Esophagus muscularis mucosa (tissue), 4 donors: ENCODE measurements at regions not wholly inside any gene's neighbourhood (a gene's known extent, or its start where the extent isn't known, plus 50 kb on each side); places are given as distances from the start of the nearest gene placed in this dataset.

Source experiments
- DNase-seq: peaks from one replicate; pipeline ENCODE4 v3.0.0-alpha.2; 2017; ENCODE audit errors: extremely low spot score
- H3K27ac ChIP-seq, 4 donors: fragments of 200-600 bp; sonication (generic); replicated peaks in 1 of 4; 1 replicate in 3 of 4; 2 replicates in 1 of 4; pipeline ENCODE4 v1.5.1; 2016 to 2019; ENCODE audit warnings: mild to moderate bottlenecking in 1 of 4
- H3K27me3 ChIP-seq, 4 donors: fragments of 200-600 bp; sonication (generic); one replicate each; pipeline versions ENCODE4 v1.5.1 to v1.6.0; 2016 to 2019
- H3K36me3 ChIP-seq, 4 donors: fragments of 200-600 bp; sonication (generic); one replicate each; pipeline ENCODE4 v1.5.1; 2016 to 2019
- H3K4me1 ChIP-seq, 4 donors: fragments of 200-600 bp; sonication (generic); one replicate each; pipeline ENCODE4 v1.5.1; 2016 to 2019
- H3K4me3 ChIP-seq, 4 donors: fragments of 200-600 bp; sonication (generic); 1 replicate in 2 of 4; 2 replicates in 2 of 4; pipeline ENCODE4 v1.5.1; 2016 to 2019; ENCODE audit warnings: mild to moderate bottlenecking in 4 of 4, moderate library complexity in 1 of 4
- H3K9me3 ChIP-seq, 4 donors: fragments of 200-600 bp; sonication (generic); 1 replicate in 3 of 4; 2 replicates in 1 of 4; pipeline ENCODE4 v1.5.1; 2016 to 2019
- EP300 ChIP-seq: sonication (generic); formaldehyde crosslinking; IDR thresholded peaks from one replicate; pipeline ENCODE4 v1.6.1; 2017; ENCODE audit warnings: antibody characterized with exemption
- POLR2A ChIP-seq: fragments of 450-650 bp; IDR thresholded peaks from one replicate; pipeline ENCODE4 v1.6.1; 2017; ENCODE audit warnings: antibody characterized with exemption, moderate library complexity, mild to moderate bottlenecking, low read depth
- POLR2AphosphoS5 ChIP-seq, 2 donors: sonication (generic); formaldehyde crosslinking; IDR thresholded peaks; one replicate each; pipeline ENCODE4 v1.6.1; 2017; ENCODE audit warnings: antibody characterized with exemption in 2 of 2
- WGBS: methylation state at CpG from one replicate; pipeline ENCODE4 v1.1.5; 2018; 5-methylcytosine and 5-hydroxymethylcytosine counted together
- intact Hi-C: fragments of 100-400 bp; cut with DNase I; formaldehyde crosslinking; loops from one replicate; pipeline ENCODE4 v1.15.1; 2023
- TF ChIP-seq, protein P1 (sequence below), 3 experiments: fragments of 200-600 bp in 2 of 3; fragments of 450-650 bp in 1 of 3; sonication (generic) in 2 of 3; IDR thresholded peaks; one replicate each; pipeline ENCODE4 v1.5.1; 2017 to 2019; ENCODE audit warnings: antibody characterized with exemption in 3 of 3, mild to moderate bottlenecking in 2 of 3, moderate library complexity in 1 of 3

GRCh38 chr6:140048202-140048790 is 673.8 kb upstream of the CITED2 start:
- Histone ChIP-seq H3K4me1 (peaks cover 0 to 10% (median 8%) of the 10 kb centered on the region in 4 donors), H3K27me3 (no peaks in the 10 kb centered on the region), H3K36me3 (no peaks in the 10 kb centered on the region), H3K9me3 (no peaks in the 10 kb centered on the region), H3K4me3 (no peak overlapping the region), H3K27ac (no peak overlapping the region)
- no peak for DNase-seq
- intact Hi-C loops = no loop called here
- TF ChIP-seq, protein P1, sequence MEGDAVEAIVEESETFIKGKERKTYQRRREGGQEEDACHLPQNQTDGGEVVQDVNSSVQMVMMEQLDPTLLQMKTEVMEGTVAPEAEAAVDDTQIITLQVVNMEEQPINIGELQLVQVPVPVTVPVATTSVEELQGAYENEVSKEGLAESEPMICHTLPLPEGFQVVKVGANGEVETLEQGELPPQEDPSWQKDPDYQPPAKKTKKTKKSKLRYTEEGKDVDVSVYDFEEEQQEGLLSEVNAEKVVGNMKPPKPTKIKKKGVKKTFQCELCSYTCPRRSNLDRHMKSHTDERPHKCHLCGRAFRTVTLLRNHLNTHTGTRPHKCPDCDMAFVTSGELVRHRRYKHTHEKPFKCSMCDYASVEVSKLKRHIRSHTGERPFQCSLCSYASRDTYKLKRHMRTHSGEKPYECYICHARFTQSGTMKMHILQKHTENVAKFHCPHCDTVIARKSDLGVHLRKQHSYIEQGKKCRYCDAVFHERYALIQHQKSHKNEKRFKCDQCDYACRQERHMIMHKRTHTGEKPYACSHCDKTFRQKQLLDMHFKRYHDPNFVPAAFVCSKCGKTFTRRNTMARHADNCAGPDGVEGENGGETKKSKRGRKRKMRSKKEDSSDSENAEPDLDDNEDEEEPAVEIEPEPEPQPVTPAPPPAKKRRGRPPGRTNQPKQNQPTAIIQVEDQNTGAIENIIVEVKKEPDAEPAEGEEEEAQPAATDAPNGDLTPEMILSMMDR (IDR thresholded peaks at IDR 0.05) = no peak
- TF ChIP-seq POLR2A = no peak
- TF ChIP-seq POLR2AphosphoS5 (IDR thresholded peaks at IDR 0.05) = no peak
- TF ChIP-seq EP300 = no peak
- WGBS = 16% methylated on average over 2 of the region's 2 CpGs

- no peak overlapping the region for H3K27ac ChIP-seq
- no peaks in the 10 kb centered on the region for H3K36me3 ChIP-seq
- 65% methylated on average over 1 of the region's 1 CpG for WGBS
- no peak for DNase-seq
- no peak overlapping the region for H3K4me3 ChIP-seq
- H3K9me3 ChIP-seq = no peaks in the 10 kb centered on the region
- peaks cover 0 to 10% (median 8%) of the 10 kb centered on the region in 4 donors for H3K4me1 ChIP-seq
- no peak for TF ChIP-seq EP300
- TF ChIP-seq POLR2AphosphoS5 (IDR thresholded peaks at IDR 0.05) = no peak
- TF ChIP-seq, protein P1 (IDR thresholded peaks at IDR 0.05) = no peak
- TF ChIP-seq POLR2A = no peak
- no peaks in the 10 kb centered on the region for H3K27me3 ChIP-seq
- intact Hi-C loops = no loop called here
Measured at GRCh38 chr6:140047321-140047720, 672.9 kb upstream of the CITED2 start.

DNA sequence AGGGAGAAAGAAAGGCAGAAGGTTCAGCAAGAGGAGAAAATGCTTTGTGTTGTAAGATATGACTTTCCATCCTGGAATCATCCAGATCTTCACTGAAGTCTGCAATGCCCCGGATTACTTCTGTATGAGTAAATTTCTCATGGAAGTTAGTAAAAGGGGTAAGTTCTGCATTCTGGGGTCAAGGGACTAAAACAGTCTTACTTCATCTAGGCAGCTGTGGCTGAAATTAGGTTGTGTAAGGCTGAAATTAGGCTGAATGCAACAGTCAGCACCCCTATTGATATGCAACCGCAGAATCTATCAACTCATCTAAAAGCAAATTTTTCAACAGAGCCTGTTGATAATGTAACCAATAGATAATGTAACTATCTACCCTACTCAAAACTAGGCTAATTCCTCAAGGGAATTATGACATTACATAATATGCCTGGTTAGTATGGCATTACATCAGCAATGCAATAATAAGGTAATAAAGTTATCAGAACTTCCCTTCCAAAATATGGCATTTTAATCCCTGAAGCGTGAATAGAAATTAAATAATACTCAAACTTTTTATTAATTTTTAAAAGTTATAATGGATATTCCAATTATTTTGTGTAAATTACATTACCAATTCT is 671.7 kb upstream of the CITED2 start:
- intact Hi-C loops = no loop called here
- no peak for DNase-seq
- TF ChIP-seq EP300 (no peak), POLR2AphosphoS5 (IDR thresholded peaks at IDR 0.05) (no peak), POLR2A (no peak)
- TF ChIP-seq, protein P1 (IDR thresholded peaks at IDR 0.05) = no peak
- Histone ChIP-seq H3K9me3 (no peaks in the 10 kb centered on the region), H3K4me1 (peaks cover 0 to 8% (median 0%) of the 10 kb centered on the region in 4 donors), H3K27me3 (no peaks in the 10 kb centered on the region), H3K36me3 (no peaks in the 10 kb centered on the region), H3K27ac (no peak overlapping the region), H3K4me3 (no peak overlapping the region)
- WGBS = 82% methylated on average over 3 of the region's 3 CpGs

- intact Hi-C loops = no loop called here
- H3K27me3 ChIP-seq = no peaks in the 10 kb centered on the region
Measured at GRCh38 chr6:140045116-140045515, 670.7 kb upstream of the CITED2 start.

More at GRCh38 chr6:140045116-140045515, 670.7 kb upstream of the CITED2 start:
- no peak for DNase-seq
- Histone ChIP-seq H3K27ac (no peak overlapping the region), H3K4me3 (no peak overlapping the region), H3K4me1 (peaks cover 0 to 8% (median 4%) of the 10 kb centered on the region in 4 donors), H3K9me3 (no peaks in the 10 kb centered on the region), H3K36me3 (no peaks in the 10 kb centered on the region)
- TF ChIP-seq EP300 (no peak), POLR2AphosphoS5 (IDR thresholded peaks at IDR 0.05) (no peak), POLR2A (no peak)
- TF ChIP-seq, protein P1 (IDR thresholded peaks at IDR 0.05) = no peak
- WGBS = 100% methylated on average over 1 of the region's 1 CpG
